IPS-20b (cell line): ENCODE measurements at regions not wholly inside any gene's neighbourhood (a gene's known extent, or its start where the extent isn't known, plus 50 kb on each side); places are given as distances from the start of the nearest gene placed in this dataset.

Source experiments
- H3K27ac ChIP-seq: one replicate; pipeline ENCODE4 v1.5.1; 2013; ENCODE audit warnings: low read length
- H3K27me3 ChIP-seq: 2 replicates; pipeline ENCODE4 v1.6.1; 2013; ENCODE audit warnings: mild to moderate bottlenecking, low read length, inconsistent platforms; ENCODE audit not compliant: insufficient read depth
- H3K36me3 ChIP-seq: 2 replicates; pipeline ENCODE4 v1.6.1; 2013; ENCODE audit warnings: low read depth, mild to moderate bottlenecking, inconsistent platforms, low read length, moderate library complexity; ENCODE audit not compliant: insufficient read depth
- H3K4me1 ChIP-seq: 2 replicates; pipeline ENCODE4 v1.6.1; 2013; ENCODE audit warnings: mild to moderate bottlenecking, control low read depth, inconsistent platforms, low read length, moderate library complexity; ENCODE audit not compliant: insufficient read depth
- H3K4me3 ChIP-seq: 2 replicates; pipeline ENCODE4 v1.5.1; 2013; ENCODE audit warnings: mild to moderate bottlenecking, low read length, inconsistent platforms
- H3K9ac ChIP-seq: 2 replicates; pipeline ENCODE4 v1.6.1; 2013; ENCODE audit warnings: low read depth, mild to moderate bottlenecking, inconsistent platforms, low read length, moderate library complexity
- H3K9me3 ChIP-seq: 2 replicates; pipeline ENCODE4 v1.6.1; 2013; ENCODE audit warnings: mild to moderate bottlenecking, low read depth, low read length, inconsistent platforms; ENCODE audit not compliant: insufficient read depth

DNA sequence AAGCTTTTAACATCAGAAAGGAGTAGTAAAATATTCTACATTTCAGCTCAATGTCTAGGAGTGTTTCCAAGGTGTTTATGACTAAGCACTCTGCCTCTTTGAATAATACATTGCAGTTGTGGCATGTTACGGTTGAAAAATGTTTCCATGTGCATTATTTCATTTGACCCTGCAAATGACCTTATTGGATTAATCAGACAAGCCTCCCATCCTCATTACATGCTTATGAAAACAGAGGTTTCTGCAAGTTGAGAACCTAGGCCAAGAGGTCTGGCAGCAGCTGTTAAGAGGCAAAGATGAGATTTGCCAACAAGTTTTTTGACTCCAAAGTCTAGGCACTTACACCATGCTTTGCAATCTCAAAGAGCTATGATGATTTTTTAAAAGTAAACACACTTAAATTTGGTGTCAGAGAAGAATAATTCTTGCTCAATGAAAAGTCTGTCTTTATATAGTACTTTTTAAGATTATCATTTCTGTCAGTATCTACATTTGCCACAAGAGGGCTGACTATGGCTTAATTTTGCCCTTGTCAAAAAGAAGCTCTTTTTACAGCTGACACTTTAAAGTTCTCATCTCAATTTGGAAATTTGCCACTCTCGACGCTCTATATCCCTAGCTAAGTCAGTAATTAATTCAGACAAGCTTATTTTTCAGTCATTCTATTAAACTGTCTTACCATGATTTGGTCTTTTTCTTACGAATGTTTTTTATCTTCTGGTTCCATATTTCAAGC is 260.6 kb downstream of the PAX3 start:
- Histone ChIP-seq H3K4me1 (no peaks in the 10 kb centered on the region), H3K9ac (no peak overlapping the region), H3K4me3 (no peak overlapping the region), H3K9me3 (no peaks in the 10 kb centered on the region), H3K27ac (no peak overlapping the region), H3K27me3 (peaks cover 13% of the 10 kb centered on the region; the same call in 1 of the 2 replicates), H3K36me3 (no peaks in the 10 kb centered on the region)

- H3K9me3 ChIP-seq = no peaks in the 10 kb centered on the region
- no peak overlapping the region for H3K4me3 ChIP-seq
- H3K36me3 ChIP-seq = no peaks in the 10 kb centered on the region
- H3K9ac ChIP-seq = no peak overlapping the region
- H3K4me1 ChIP-seq = no peaks in the 10 kb centered on the region
- H3K27me3 ChIP-seq = peaks cover 13% of the 10 kb centered on the region; the same call in 1 of the 2 replicates
- H3K27ac ChIP-seq = no peak overlapping the region
These were observed 261.6 kb downstream of the PAX3 start for GRCh38 chr2:222037211-222037610.

DNA sequence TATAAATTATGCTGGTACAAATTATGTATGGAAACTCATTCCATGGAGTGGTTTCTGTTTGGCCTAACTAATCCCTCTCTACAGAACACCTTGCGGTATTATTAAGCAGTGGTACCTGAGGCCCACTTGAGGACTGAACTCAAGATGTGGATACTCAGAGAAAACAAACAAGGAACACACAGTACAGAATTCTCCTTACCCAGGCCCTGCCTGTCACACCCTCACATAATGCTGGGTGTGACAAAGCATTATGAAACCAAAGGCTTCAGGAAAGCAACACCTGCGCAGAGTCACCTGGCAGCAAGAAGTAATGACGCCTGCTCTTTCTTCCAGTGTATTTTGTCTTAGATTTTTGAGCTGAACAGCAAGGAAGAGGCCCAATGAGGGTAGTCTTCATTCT is 264.7 kb downstream of the PAX3 start:
- peaks cover 13% of the 10 kb centered on the region; the same call in 1 of the 2 replicates for H3K27me3 ChIP-seq
- peaks cover 3% of the 10 kb centered on the region; the same call in 1 of the 2 replicates for H3K9me3 ChIP-seq
- H3K27ac ChIP-seq = no peak overlapping the region
- no peaks in the 10 kb centered on the region for H3K4me1 ChIP-seq
- no peaks in the 10 kb centered on the region for H3K36me3 ChIP-seq
- H3K9ac ChIP-seq = no peak overlapping the region
- no peak overlapping the region for H3K4me3 ChIP-seq

DNA sequence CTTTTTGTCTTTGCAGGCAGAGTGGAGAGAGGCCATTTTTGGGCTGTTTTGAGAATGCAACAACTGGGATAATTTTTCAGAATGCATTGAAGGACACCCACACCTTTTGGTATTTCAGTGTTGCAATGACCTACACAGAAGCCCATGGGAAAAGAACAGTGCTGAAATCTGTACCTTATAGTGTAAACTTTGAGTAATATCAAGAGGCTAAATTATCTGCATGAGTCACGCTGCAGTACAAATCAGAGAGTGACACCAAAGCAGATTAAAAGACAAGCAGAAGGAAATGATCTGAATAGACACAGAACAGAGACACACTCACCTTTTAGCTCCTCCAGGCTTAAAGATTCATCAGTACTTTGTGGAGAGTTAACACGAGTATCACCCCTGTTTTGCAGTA is 265.3 kb downstream of the PAX3 start:
- H3K9me3 ChIP-seq = peaks cover 8% of the 10 kb centered on the region; the same call in 1 of the 2 replicates
- no peak overlapping the region for H3K27ac ChIP-seq
- H3K4me1 ChIP-seq = no peaks in the 10 kb centered on the region
- no peak overlapping the region for H3K4me3 ChIP-seq
- no peak overlapping the region for H3K9ac ChIP-seq
- peaks cover 13% of the 10 kb centered on the region; the same call in 1 of the 2 replicates for H3K27me3 ChIP-seq
- no peaks in the 10 kb centered on the region for H3K36me3 ChIP-seq

- peaks cover 20% of the 10 kb centered on the region for H3K27me3 ChIP-seq
- peaks cover 10% of the 10 kb centered on the region; the same call in 1 of the 2 replicates for H3K9me3 ChIP-seq
- peaks cover 9% of the 10 kb centered on the region; the same call in 1 of the 2 replicates for H3K4me1 ChIP-seq
- 0 out of 2 replicates have a peak overlapping the region, but pooled peaks have one; percentile 5 for H3K9ac ChIP-seq
- H3K36me3 ChIP-seq = no peaks in the 10 kb centered on the region
- peak overlapping the region; percentile 44 for H3K4me3 ChIP-seq
- no peak overlapping the region for H3K27ac ChIP-seq
These were observed 272.9 kb downstream of the PAX3 start for GRCh38 chr2:222025881-222026271.

GRCh38 chr2:222024932-222025880 is 273.6 kb downstream of the PAX3 start:
- Histone ChIP-seq H3K9me3 (peaks cover 10% of the 10 kb centered on the region; the same call in 1 of the 2 replicates), H3K4me1 (peaks cover 9% of the 10 kb centered on the region; the same call in 1 of the 2 replicates), H3K4me3 (peak overlapping the region; percentile 51), H3K27ac (no peak overlapping the region), H3K9ac (no peak overlapping the region), H3K27me3 (peaks cover 20% of the 10 kb centered on the region), H3K36me3 (no peaks in the 10 kb centered on the region)

DNA sequence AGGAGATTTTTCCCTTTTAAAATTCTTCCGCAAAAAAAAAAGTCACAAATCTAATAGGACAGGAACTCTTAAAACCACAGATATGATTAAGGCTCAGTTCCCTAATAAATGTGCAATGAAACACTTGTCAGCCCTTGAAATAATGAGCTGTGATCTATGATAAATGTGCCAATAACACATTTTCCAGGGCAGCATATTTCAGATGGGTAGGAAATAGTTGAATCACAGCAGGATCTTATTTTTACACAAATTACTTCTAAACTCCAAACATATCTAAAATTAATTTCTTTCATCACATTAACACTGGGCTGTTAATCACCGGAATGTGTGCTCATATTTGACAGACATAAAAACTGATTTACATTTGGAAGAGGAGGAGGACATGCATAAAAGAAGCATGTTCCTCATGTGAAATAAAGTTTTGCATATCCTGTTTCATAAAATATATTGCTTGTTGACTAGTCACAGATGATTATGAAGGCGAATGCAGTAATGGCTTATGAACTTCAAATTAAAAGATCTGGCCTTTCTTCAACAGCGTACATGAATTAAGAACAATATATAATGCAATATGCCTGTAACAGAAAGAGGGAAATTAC is 281.4 kb downstream of the PAX3 start:
- Histone ChIP-seq H3K9ac (no peak overlapping the region), H3K36me3 (no peaks in the 10 kb centered on the region), H3K4me3 (no peak overlapping the region), H3K27me3 (no peaks in the 10 kb centered on the region; the same call in 1 of the 2 replicates), H3K9me3 (no peaks in the 10 kb centered on the region), H3K4me1 (no peaks in the 10 kb centered on the region), H3K27ac (no peak overlapping the region)

DNA sequence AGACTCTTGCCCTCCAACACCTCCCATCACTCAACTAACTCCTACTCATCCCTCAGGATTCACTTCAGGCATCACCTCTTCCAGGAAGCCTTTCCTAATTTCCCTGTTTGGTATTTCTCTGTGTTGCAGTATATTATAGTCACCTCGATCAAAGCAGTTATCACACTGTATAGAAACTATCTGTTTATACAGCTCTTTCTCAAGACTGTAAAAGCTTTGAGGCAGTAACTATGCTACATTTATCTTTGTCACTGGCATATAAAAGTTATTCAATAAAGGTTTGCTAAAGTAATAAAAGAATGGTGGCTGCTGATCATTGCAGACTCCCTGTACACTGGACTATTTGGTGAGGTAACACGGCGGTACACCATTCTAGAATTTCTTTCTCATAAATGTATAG is 284.9 kb downstream of the PAX3 start:
- H3K4me3 ChIP-seq = no peak overlapping the region
- H3K27me3 ChIP-seq = no peaks in the 10 kb centered on the region; the same call in 1 of the 2 replicates

GRCh38 chr2:222000326-222000725 is 298.5 kb downstream of the PAX3 start:
- Histone ChIP-seq H3K9me3 (no peaks in the 10 kb centered on the region), H3K36me3 (no peaks in the 10 kb centered on the region), H3K9ac (no peak overlapping the region), H3K4me1 (no peaks in the 10 kb centered on the region), H3K27me3 (no peaks in the 10 kb centered on the region), H3K4me3 (no peak overlapping the region), H3K27ac (no peak overlapping the region)

More for the DNA sequence above, 284.9 kb downstream of the PAX3 start:
- H3K4me1 ChIP-seq = no peaks in the 10 kb centered on the region; the same call in 1 of the 2 replicates
- no peak overlapping the region for H3K27ac ChIP-seq
- H3K9me3 ChIP-seq = no peaks in the 10 kb centered on the region
- H3K9ac ChIP-seq = no peak overlapping the region
- H3K36me3 ChIP-seq = no peaks in the 10 kb centered on the region

DNA sequence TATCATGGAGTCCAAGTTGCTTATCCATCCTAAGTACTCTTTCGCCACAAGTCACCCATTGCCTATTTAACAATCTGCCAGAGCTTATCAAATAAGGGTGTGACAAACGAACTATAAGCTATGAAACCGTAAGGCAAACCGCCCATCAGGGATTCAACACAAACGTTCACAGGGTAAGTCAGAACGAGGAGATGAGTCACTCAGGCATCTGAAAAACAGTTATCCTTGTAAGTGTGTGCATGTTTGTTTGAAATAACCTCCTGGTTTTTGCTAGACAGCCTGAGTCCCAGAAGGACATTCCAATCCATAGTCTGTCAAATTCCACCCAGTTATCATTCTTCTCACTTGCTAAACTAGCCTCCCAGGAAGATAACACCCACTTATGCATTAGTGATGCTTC is 299.1 kb downstream of the PAX3 start:
- no peaks in the 10 kb centered on the region for H3K9me3 ChIP-seq

GRCh38 chr2:221999166-221999565 is 299.6 kb downstream of the PAX3 start:
- no peak overlapping the region for H3K4me3 ChIP-seq
- no peaks in the 10 kb centered on the region for H3K36me3 ChIP-seq
- no peak overlapping the region for H3K27ac ChIP-seq
- H3K4me1 ChIP-seq = no peaks in the 10 kb centered on the region
- no peaks in the 10 kb centered on the region for H3K9me3 ChIP-seq
- no peak overlapping the region for H3K9ac ChIP-seq
- H3K27me3 ChIP-seq = no peaks in the 10 kb centered on the region

More for the DNA sequence above, 299.1 kb downstream of the PAX3 start:
- H3K27me3 ChIP-seq = no peaks in the 10 kb centered on the region
- H3K36me3 ChIP-seq = no peaks in the 10 kb centered on the region
- H3K4me1 ChIP-seq = no peaks in the 10 kb centered on the region
- no peak overlapping the region for H3K9ac ChIP-seq
- H3K4me3 ChIP-seq = no peak overlapping the region
- H3K27ac ChIP-seq = no peak overlapping the region
